Fibroblast of the conjunctiva (primary cell): ENCODE measurements at regions not wholly inside any gene's neighbourhood (a gene's known extent, or its start where the extent isn't known, plus 50 kb on each side); places are given as distances from the start of the nearest gene placed in this dataset.
A peak's percentile ranks its signal among the peaks of the same experiment; 100 is the strongest.

Source experiments
- DNase-seq: peaks from one replicate; pipeline ENCODE4 v3.0.0-alpha.2; 2010; ENCODE audit warnings: low read depth

GRCh38 chr18:73918816-73919215 is 228.8 kb downstream of the FBXO15 start:
- DNase-seq = no peak

DNA sequence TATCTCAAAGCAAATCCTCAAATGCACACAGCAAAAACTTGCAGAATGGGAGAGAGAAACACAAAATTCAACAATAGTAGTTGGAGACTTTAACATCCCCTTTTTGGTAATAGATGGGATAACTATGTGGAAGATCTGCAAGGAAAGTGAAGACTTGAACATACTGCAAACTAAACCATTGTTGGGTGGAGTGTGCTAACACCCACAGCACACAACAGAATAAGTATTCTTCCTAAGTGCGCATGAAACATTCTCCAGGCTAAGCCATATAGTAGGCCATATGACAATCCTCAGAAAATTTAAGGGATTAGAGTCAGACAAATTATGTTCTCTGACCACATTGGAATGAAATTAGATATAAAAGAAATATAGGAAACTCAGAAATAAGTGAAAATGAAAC is 230.6 kb downstream of the FBXO15 start:
- DNase-seq = no peak

DNA sequence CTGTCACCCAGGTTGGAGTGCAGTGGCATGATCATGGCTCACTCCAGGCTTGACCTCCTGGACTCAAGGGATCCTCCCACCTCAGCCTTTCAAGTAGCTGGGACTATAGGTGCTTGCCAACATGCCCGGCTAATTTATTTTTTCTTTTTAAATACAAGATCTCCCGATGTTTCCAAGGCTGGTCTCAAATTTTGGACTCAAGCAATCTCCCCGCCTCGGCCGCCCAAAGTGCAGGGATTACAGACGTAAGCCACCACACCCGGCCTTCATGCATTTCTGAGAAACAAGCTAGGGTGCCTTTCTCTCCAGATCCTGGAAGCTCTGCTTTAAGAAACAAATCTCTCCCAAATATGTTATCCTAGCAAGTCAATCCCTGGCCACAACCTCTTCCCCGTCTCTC is 234.1 kb downstream of the FBXO15 start:
- no peak for DNase-seq

GRCh38 chr18:73908323-73908722 is 239.3 kb downstream of the FBXO15 start:
- peak; percentile 6 for DNase-seq

- DNase-seq = no peak
Measured at GRCh38 chr18:73901566-73901965, 246.1 kb downstream of the FBXO15 start.

DNA sequence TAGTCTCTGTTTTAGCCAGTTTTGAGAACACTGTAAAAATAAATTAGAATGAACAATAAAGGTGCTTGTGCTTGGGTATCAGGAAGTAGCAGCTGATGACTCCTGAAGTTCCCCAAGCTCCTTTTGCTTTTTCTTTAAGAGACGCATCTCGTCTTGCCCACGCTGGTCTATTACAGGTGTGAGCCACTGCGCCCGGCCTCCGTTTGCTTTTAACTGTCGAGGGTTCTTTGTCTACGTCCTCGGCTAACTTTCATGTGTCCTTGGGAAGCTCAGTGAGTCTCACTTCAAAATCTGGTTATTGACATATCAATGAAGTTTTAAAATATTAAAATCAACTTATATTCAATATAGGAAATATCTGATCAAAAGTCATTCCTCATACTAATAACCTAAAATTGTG is 246.5 kb downstream of the FBXO15 start:
- no peak for DNase-seq

DNA sequence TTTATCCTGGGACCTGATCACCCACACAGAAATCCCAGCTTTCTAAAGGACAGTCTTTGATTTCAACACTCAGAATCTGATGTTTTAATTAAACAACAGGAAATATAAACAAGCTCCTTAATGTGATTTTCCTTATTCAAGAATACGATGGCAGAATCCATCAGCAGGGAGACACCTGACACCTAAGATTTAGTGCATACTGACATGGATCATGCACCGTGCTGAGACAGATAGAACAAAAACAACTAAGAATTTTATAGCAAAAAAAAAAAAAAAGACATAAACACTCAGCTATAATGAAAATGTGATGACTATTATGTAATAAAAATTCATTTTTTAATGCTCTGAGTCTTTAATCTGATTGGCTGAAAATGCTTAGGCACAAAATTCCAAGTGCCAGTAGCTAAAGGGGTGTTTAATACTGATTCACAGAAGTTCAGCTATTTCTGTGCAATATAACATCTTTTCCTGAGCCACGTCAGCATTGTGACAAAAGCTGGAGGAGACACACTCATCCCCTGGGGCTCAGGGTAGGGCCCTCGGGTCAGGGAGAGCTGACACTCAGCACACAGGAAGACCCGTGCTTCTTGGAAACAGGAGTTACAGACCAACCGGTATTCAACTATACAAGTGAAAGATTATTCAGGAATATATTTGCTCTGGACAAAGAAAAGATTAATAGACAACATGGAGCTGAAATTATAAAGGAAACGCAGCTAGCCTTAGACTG is 247.4 kb downstream of the FBXO15 start:
- no peak for DNase-seq

- no peak for DNase-seq
Measured at GRCh38 chr18:73897517-73897916, 250.1 kb downstream of the FBXO15 start.

GRCh38 chr18:73896685-73897084 is 250.9 kb downstream of the FBXO15 start:
- no peak for DNase-seq

- DNase-seq = no peak
Measured at GRCh38 chr18:73895701-73896100, 251.9 kb downstream of the FBXO15 start.

- DNase-seq = no peak
Measured at GRCh38 chr18:73893880-73894279, 253.8 kb downstream of the FBXO15 start.

DNA sequence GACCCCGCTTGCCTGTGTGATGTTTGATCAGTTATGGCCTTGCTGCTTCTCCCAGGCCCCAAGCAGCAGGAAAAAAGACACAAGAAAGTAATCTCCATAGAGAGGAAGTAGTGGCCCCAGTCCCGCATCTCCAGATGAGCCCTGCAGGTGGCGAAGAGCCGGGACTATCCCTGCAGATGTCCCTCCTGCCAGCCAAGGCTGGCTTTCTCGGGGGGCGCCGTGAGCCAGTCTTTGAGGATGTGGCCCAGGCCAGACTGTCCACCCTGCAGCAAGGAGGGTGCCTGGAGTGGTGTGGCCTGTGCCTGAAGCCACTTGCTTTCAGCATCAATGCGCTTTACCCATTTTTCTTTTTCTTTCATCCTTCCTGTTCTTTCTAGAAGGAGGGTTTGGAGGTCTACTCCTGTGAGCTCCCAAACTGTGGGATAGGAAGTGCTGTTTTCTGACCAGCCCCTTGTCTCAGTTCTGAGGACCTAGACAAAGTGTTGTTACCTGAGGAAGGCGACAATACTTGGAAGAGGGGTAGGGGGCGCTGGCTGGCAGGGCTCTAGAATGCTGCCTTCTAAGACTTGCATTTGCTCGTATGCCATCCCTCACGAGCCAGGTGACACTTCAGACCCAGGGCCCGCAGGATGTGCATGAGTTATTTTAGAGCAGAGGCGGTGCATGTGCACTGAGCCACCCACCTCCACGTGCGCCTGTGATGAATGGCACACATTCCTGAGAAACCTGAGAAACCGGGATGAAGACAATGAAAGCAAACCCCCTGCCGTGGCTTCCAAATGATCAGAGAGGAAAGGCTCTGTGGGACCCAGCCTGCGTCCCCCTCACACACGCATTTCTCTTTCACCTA is 255.8 kb downstream of the FBXO15 start:
- no peak for DNase-seq

GRCh38 chr18:73888565-73888964 is 259.1 kb downstream of the FBXO15 start:
- DNase-seq = no peak

GRCh38 chr18:73887801-73888200 is 259.8 kb downstream of the FBXO15 start:
- DNase-seq = no peak

DNA sequence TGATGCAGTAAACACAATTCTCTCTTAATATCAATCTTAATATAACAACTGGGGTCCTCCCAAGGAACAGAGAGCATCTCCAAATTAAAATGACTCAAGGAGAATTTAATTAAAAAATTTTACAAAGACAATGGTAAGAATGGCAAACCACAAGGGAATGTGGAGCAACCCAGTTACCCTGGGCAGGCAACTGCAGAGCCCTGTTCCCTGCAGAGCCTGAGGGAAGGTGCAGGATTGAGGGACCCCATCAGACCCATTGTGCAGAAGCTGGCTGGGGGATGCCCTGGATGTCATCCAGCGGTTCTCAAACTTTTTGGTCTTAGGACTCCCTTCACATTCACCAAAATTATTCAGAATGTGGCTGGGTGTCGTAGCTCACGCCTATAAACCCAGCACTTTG is 262.8 kb downstream of the FBXO15 start:
- no peak for DNase-seq

DNA sequence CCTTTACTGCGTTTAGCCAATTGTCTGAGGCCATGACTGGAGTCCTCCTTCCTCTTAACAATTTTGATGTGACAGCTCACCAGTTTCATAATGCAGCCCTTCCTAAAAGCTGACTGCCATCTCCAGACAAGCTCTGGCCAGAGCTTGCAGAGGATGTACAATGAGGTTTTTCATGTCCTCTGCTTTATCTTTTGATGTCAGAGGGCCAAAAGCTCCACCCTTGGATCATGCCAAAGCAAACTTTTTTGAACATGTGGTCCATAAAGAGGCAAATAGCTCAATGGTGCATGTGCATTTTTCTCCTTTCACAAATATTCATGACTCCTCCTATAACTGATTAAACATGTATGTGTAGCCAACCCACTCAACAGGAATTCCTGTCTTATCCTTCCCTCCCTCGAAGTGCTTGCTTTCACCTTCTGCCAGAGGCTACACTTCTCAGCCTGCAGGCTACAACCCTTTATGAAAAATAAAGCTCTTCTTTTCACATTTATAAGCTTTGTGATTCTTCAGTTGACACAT is 266.2 kb downstream of the FBXO15 start:
- no peak for DNase-seq

DNA sequence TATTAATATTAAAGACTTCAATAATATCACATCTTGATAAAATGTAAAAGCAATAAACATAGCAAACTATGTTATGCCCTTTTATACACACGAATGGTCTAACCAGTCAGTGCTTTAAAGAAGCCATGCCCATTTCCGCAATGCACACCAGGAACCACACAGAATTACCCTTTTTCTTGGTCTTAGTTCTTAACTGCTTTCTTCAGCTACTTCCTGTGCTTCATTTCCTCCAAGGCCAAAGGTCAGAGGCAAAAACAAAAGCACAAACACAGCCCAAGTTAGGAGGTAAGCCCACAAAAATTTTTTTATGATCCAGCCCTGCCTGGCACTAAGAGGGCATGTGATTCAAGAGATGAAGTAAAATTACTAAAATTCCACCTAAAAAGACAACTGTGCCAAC is 267.2 kb downstream of the FBXO15 start:
- DNase-seq = no peak

GRCh38 chr18:73879766-73880165 is 267.9 kb downstream of the FBXO15 start:
- DNase-seq = peak; percentile 2

DNA sequence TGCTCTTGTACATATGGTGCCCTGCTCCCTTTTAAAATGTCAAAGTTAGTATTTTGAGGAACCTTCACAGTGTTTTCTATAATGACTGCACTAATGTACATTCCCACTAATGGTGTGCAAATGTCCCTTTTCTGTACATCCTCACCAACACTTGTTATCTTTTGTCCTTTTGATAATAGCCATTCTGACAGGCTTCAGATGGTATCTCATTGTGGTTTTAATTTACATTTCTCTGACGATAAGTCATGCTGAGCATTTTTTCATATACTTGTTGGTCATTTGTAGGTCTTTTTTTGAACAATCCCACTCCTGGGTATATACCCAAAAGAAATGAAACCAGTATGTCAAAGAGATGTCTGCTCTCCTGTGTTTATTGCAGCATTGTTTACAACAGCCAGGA is 268.3 kb downstream of the FBXO15 start:
- DNase-seq = no peak

GRCh38 chr18:73869182-73869581 is 278.5 kb downstream of the FBXO15 start:
- DNase-seq = no peak

- DNase-seq = no peak
Measured at GRCh38 chr18:73861771-73862170, 285.9 kb downstream of the FBXO15 start.

DNA sequence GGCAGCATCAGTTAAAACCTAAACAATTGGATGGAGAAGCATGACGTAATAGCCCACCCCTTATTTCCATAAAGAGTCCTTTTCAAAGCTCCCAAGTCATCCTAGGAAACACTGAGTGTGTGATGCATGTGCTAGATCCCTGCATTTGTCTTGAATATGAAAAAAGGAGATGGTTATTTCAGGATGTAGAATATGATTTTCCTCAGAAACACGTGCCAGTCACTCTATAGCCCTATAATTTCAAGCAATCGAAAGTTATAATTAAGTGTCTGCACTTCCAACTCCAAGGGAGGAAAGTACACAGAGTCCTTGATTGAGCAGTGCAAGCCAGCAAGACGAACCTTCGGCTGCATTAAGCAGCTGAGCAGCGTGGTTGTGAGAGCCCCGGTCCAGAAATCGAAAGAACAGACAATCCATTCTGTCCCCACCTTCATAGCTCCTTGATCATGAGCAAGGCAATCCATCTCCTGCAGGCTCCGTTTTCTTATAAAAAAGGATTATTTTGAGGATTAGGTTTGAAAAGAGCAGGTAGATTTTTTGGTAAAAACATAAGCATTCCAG is 287.7 kb downstream of the FBXO15 start:
- DNase-seq = no peak
